Right hindlimb (tissue), 1 donor: ENCODE measurements at regions not wholly inside any gene's neighbourhood (a gene's known extent, or its start where the extent isn't known, plus 50 kb on each side); places are given as distances from the start of the nearest gene placed in this dataset.

Experiments used
- DNase-seq: peaks from one replicate; pipeline ENCODE4 v3.0.0-alpha.2; 2018

DNA sequence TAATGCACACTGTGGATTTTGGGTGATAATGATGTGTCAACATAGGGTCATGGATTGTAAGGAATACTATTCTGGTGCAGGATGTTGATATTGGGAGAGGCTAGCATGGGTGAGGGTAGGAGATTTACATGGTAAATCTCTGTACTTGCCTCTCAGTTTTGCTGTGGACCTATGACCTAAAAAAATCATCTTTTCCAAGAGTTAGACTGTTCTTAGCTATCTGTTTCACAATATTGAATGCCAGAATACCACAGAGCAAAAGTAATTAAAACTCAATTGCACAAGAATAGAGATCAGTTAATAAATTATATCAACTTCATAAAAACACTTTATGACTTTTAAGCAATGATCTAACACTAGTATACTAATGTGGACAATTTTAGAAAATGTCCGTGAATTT lies 651.6 kb downstream of the HTR1A start:
- no peak for DNase-seq

DNA sequence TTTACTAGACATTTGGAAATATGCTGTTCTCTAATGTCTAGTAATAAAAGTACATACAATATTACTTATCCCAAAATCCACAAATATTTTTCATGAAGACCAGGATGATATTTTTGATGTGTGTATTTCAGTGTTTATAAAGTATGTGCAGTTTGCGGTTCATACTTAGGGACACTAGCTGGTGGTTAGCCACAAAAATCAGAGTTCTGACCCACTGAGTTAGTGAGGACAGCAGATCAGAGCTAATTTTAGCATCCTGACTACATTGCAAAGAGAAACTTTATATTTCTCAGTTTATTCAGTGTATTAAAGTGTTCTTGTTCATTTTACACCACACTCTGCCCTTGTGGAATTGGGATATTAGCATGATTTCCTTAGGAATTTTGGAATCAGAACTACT lies 655.3 kb downstream of the HTR1A start:
- DNase-seq, result no peak

- DNase-seq, result no peak
Observed at GRCh38 chr5:63293317-63293716, 668.9 kb downstream of the HTR1A start.

- no peak for DNase-seq
Observed at GRCh38 chr5:63286724-63287123, 675.5 kb downstream of the HTR1A start.

DNA sequence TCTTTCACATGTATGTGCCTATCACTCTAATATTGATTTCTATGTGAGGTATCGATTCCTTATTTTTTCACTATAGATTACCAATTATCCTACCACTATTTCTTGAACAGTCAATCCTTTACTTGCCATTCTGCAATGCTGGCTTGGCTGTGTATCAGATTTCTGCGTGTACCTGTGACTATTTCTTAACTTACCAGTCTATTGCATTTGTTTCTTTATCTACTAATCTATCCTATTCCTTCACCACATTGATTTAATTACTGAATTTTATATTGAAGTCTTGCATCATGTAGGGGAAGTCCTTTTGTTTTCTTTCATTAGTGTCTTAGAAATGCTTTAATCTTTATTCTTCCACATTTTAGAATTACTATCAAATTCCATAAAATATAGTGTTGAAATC lies 684.8 kb downstream of the LRRC70 start:
- DNase-seq, result no peak

GRCh38 chr5:63262185-63262981 lies 683.8 kb downstream of the LRRC70 start:
- DNase-seq, result no peak

DNA sequence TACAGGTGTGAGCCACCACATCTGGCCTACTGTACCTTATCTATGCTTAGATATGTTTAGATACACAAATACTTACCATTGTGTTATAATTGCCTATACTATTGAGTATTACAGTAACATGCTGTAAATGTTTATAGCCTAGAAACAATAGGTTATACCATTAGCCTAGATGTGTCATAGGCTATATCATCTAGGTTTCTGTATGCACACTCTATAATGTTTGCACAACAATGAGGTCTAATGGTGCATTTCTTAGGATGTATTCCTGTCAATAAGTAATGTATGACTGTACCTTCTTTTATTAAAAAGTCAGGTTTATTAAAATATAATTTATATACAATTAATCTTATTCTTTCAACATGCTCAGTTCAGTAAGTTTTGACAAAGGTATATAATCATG lies 683.1 kb downstream of the LRRC70 start:
- no peak for DNase-seq

DNA sequence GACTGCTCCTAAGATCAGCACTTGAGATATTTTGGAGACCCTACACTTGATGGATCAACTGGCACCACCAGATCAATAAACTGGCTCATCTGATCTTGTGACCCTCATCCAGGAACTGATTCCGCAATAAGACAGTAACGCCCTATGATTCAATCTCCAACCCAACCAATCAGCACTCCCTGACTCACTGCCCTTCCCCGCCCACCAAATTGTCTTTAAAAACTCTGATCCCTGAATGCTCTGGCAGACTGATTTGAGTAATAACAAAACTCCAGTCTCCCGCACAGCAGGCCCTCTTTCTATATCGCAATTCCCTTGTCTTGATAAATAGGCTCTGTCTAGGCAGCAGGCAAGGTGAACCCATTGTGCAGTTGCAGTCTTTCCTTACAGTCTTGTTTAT lies 677.0 kb downstream of the LRRC70 start:
- no peak for DNase-seq

- no peak for DNase-seq
Observed at GRCh38 chr5:63250939-63251338, 672.3 kb downstream of the LRRC70 start.

GRCh38 chr5:63249960-63250359 lies 671.3 kb downstream of the LRRC70 start:
- DNase-seq, result no peak

- no peak for DNase-seq
Observed at GRCh38 chr5:63247651-63248050, 669.0 kb downstream of the LRRC70 start.

GRCh38 chr5:63245271-63245670 lies 666.7 kb downstream of the LRRC70 start:
- no peak for DNase-seq

GRCh38 chr5:63240063-63240755 lies 661.6 kb downstream of the LRRC70 start:
- no peak for DNase-seq

DNA sequence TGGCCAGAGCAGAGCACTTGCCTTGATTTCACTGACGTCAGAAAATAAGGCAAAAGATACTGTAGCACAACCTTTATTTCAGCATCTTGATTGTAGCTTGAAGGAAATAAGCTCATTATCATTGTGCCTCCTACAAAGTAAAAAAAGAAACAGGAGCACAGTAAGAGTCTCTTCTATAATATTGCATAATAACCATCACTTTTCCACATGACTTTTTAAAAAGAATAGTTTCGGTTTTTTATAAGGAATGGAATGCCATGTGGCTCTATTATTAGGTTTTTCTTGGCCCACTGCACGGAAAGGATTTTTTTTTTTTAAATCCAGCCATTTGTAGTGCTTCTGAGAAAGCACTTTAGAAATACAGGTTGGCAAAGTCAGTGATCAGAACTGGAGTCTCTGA lies 655.3 kb downstream of the LRRC70 start:
- no peak for DNase-seq

DNA sequence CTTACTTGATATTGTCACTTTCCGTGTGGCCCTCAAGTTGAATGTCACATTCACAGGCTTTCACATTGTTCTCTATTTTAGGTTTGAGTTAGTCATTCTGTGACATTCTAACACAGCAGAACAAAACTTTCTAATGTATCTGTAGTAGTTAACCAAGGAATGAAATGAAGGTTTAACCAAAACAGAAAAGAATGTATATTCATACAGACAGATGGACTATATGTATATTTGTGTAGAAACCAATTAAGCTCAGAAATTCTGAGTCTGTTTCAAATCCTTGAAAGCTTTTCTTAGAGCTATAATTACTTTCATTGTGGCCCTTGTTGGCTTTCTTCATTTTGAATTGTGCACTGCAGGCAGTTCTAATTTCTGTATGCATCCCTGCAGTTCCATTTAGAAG lies 654.7 kb downstream of the LRRC70 start:
- DNase-seq, result no peak

DNA sequence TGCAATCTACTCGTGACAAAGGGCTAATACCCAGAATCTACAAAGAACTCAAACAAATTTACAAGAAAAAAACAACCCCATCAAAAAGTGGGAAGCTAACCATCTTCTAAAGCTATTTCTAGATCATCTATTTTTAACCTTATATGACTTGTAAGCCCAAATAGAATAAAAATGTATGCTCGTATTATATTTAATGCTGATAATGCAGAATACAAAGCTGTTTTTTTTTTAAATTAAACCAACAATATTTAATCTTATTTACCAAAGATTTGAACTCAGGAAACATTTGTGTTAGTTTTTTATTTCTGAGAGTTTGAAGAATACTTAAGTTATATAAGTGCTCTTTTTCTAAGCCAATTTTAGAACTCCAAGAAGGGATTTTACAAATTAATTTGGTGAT lies 652.1 kb downstream of the LRRC70 start:
- DNase-seq, result no peak

GRCh38 chr5:63228154-63228553 lies 649.5 kb downstream of the LRRC70 start:
- DNase-seq, result no peak

- DNase-seq, result no peak
Observed at GRCh38 chr5:63220244-63220643, 641.6 kb downstream of the LRRC70 start.

GRCh38 chr5:63217422-63217821 lies 638.8 kb downstream of the LRRC70 start:
- DNase-seq, result no peak

DNA sequence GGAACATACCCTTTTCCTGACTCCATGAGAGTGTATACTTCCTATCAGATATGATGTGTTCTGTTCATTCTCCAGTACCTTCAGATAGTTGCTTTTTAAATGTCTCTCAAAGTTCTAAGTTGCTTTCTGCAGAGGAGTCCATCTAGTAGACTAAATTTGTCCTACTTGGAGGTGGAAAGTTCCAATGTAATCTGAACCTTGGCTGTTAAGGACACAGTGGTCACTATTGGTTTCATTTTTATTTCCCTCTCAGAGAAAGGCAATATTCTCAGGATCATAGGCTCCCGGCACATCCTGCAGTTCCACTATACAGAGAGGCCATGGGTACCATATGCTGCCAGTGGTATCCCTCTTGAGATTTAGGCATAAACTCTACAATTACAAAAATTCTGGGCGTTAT lies 634.6 kb downstream of the LRRC70 start:
- DNase-seq, result no peak

DNA sequence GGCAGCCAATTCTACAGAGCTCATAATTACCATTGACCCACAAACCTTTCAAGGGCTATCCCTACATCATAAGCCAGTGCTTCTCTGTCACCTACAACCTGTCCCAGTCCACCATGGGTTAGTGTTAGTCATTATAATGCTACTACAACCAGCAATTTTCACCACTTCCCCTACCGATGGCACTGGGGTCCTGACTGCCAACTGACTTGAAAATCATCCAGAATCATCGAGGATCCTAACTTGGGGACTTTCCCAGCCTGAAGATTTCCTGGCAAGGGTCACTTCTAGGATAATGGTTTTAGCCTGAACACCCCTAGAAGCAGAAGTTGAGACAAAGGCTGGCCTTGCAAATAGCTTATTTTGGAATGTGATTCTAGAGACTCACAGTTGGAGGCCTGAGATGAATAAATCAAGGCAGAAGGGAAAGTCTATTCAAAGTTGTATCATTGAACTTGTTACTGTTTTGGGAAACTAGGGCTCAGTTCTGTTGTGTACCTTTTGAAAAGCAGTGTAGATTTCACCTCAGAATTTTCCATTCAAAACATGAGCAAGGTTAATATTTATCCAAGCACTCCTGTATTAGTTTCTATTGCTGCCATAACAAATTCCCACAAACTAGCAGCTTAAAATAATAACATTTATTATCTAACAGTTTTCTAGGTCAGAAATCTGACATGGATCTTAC lies 633.0 kb downstream of the LRRC70 start:
- DNase-seq, result no peak

- DNase-seq, result no peak
Observed at GRCh38 chr5:63205976-63206375, 627.4 kb downstream of the LRRC70 start.

GRCh38 chr5:63201738-63202137 lies 623.1 kb downstream of the LRRC70 start:
- no peak for DNase-seq

DNA sequence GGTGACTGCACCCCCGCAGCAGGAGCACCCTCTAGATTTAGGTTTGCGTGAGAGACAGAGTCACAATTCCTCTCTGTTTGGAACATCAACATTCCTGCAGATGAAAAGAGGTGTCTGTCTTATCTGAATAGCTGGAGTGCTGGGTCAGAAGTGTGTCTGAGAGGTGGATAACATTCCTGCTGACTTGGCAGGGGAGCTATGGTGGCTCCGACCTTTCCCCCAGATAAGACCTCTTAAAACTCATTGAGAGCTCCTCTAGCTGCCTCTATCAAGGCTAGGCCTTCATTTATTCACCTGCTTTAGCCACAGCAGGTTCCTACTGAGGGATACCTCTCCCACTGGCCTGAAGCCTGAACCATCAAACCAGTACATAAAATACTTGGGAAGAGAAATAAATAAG lies 615.5 kb downstream of the LRRC70 start:
- no peak for DNase-seq
